ENCODE measurements at regions not wholly inside any gene's neighbourhood (a gene's known extent, or its start where the extent isn't known, plus 50 kb on each side); places are given as distances from the start of the nearest gene placed in this dataset.

DNA sequence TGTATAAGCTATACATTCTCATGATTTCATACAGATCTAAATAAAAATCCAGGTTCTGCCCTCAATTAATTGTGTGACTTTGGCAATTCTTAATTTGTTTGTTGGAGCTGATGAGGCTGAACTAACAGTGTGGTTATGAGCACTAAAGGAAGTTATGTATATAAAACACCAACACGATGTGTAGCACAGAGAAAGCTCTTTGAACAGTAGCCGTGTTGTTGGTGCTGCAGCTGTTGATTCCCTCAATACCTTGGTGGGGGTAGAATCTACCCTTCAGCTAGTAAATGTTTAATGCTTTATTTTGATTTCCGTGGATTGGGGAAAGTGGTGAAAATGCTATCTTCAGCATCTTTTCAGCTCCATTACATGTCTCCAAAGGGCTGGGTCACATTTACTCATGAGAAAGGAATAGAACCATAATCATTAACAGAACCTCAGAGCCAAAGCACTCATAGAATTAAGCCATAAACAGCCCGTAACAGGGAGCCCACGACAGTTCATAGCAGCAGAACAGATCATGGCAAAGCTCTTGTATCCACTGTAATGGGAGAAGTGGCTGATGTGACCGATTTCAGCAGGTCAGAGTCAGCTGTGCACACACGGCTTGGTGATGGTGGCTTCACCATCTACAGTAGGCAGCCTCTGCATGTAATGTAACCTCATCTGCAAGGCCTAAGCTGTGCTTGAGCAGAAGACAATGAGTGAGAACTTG, 332.7 kb downstream of the DIRAS2 start:
- in situ Hi-C loops (cut with MboI; ENCODE audit: low pct_ligation_motif_present in 1 of 4, low pct_unique_long_range_greater_than_20kb in 1 of 4, low sequenced_read_pairs in 3 of 4), result no loop called here
- Histone ChIP-seq H3K9me3 (no peaks in the 10 kb centered on the region), H3K27me3 (no peaks in the 10 kb centered on the region), H3K4me3 (no peak overlapping the region), H3K4me1 (peaks cover 0 to 29% (median 6%) of the 10 kb centered on the region in 4 donors), H3K27ac (peak overlapping the region; percentile 21 to 70 (median 32)), H3K36me3 (no peaks in the 10 kb centered on the region)
- TF ChIP-seq EP300 (IDR thresholded peaks at IDR 0.05; ENCODE audit: low read depth), result no peak
- no peak for TF ChIP-seq POLR2A (IDR thresholded peaks at IDR 0.05)
- no peak for TF ChIP-seq CTCF (IDR thresholded peaks at IDR 0.05)
- no peak for TF ChIP-seq POLR2AphosphoS5 (IDR thresholded peaks at IDR 0.05)
- WGBS, 2 donors (ENCODE audit: low coverage in 1 of 2), result 50 to 56% methylated on average over 2 to 7 of the region's 7 CpGs
- DNase-seq, result peak; percentile 13
- intact Hi-C loops (cut with DNase I; ENCODE audit: low total_unique reads), result no loop called here

GRCh38 chr9:90310521-90310876, 332.1 kb downstream of the DIRAS2 start:
- in situ Hi-C loops (cut with MboI; ENCODE audit: low pct_ligation_motif_present in 1 of 4, low pct_unique_long_range_greater_than_20kb in 1 of 4, low sequenced_read_pairs in 3 of 4), result no loop called here
- 69 to 71% methylated on average over 1 of the region's 1 CpG for WGBS, 2 donors (ENCODE audit: low coverage in 1 of 2)
- Histone ChIP-seq H3K4me1 (peaks cover 0 to 29% (median 6%) of the 10 kb centered on the region in 4 donors), H3K4me3 (no peak overlapping the region), H3K36me3 (no peaks in the 10 kb centered on the region), H3K27ac (peak overlapping the region; percentile 21 to 70 (median 32)), H3K9me3 (no peaks in the 10 kb centered on the region), H3K27me3 (no peaks in the 10 kb centered on the region)
- no peak for DNase-seq
- intact Hi-C loops (cut with DNase I; ENCODE audit: low total_unique reads), result no loop called here
- no peak for TF ChIP-seq CTCF (IDR thresholded peaks at IDR 0.05)
- TF ChIP-seq POLR2A (IDR thresholded peaks at IDR 0.05), result no peak
- no peak for TF ChIP-seq POLR2AphosphoS5 (IDR thresholded peaks at IDR 0.05)
- TF ChIP-seq EP300 (IDR thresholded peaks at IDR 0.05; ENCODE audit: low read depth), result no peak

GRCh38 chr9:90311811-90312210, 330.8 kb downstream of the DIRAS2 start:
- DNase-seq, result no peak
- peaks cover 0 to 29% (median 6%) of the 10 kb centered on the region in 4 donors for H3K4me1 ChIP-seq
- H3K4me3 ChIP-seq, result no peak overlapping the region
- TF ChIP-seq POLR2AphosphoS5 (IDR thresholded peaks at IDR 0.05) (no peak), CTCF (IDR thresholded peaks at IDR 0.05) (no peak), EP300 (IDR thresholded peaks at IDR 0.05; ENCODE audit: low read depth) (no peak), POLR2A (IDR thresholded peaks at IDR 0.05) (no peak)
- WGBS, 2 donors (ENCODE audit: low coverage in 1 of 2), result 74 to 83% methylated on average over 7 of the region's 7 CpGs
- no peaks in the 10 kb centered on the region for H3K9me3 ChIP-seq
- no peaks in the 10 kb centered on the region for H3K36me3 ChIP-seq
- no peaks in the 10 kb centered on the region for H3K27me3 ChIP-seq
- intact Hi-C loops (cut with DNase I; ENCODE audit: low total_unique reads), result no loop called here
- H3K27ac ChIP-seq, result no peak overlapping the region
- in situ Hi-C loops (cut with MboI; ENCODE audit: low pct_ligation_motif_present in 1 of 4, low pct_unique_long_range_greater_than_20kb in 1 of 4, low sequenced_read_pairs in 3 of 4), result no loop called here

GRCh38 chr9:90322296-90322695, 320.3 kb downstream of the DIRAS2 start:
- TF ChIP-seq POLR2A (IDR thresholded peaks at IDR 0.05) (no peak), CTCF (IDR thresholded peaks at IDR 0.05) (no peak), EP300 (IDR thresholded peaks at IDR 0.05; ENCODE audit: low read depth) (no peak), POLR2AphosphoS5 (IDR thresholded peaks at IDR 0.05) (no peak)
- intact Hi-C loops (cut with DNase I; ENCODE audit: low total_unique reads), result no loop called here
- no peak for DNase-seq
- no peaks in the 10 kb centered on the region for H3K9me3 ChIP-seq
- no peaks in the 10 kb centered on the region for H3K27me3 ChIP-seq
- WGBS, 2 donors (ENCODE audit: low coverage in 1 of 2), result 33 to 38% methylated on average over 1 of the region's 1 CpG
- H3K36me3 ChIP-seq, result no peaks in the 10 kb centered on the region
- no peaks in the 10 kb centered on the region for H3K4me1 ChIP-seq
- no peak overlapping the region for H3K27ac ChIP-seq
- H3K4me3 ChIP-seq, result no peak overlapping the region
- in situ Hi-C loops (cut with MboI; ENCODE audit: low pct_ligation_motif_present in 1 of 4, low pct_unique_long_range_greater_than_20kb in 1 of 4, low sequenced_read_pairs in 3 of 4), result no loop called here
